ENCODE measurements at regions not wholly inside any gene's neighbourhood (a gene's known extent, or its start where the extent isn't known, plus 50 kb on each side); places are given as distances from the start of the nearest gene placed in this dataset.
"Not testable (repeated sequence)": the region's sequence is repeated elsewhere in the genome, so short reads cannot be mapped to it uniquely, and the experiment has no call there.

- H3K27me3 Mint-ChIP-seq: peaks cover 12 to 15% of the 10 kb centered on the region in 2 donors
- Histone ChIP-seq H3K9me3 (ENCODE audit: control insufficient read depth in 1 of 2, low read length in 2 of 2) (no peaks in the 10 kb centered on the region), H3K4me3 (ENCODE audit: low read length in 2 of 2) (no peak overlapping the region), H3K4me1 (ENCODE audit: insufficient read depth, low read length) (no peaks in the 10 kb centered on the region), H3K36me3 (ENCODE audit: insufficient read depth, low read length) (no peaks in the 10 kb centered on the region), H3K27ac (ENCODE audit: low read depth, low read length) (no peak overlapping the region), H3K27me3 (ENCODE audit: insufficient read depth, low read length) (no peaks in the 10 kb centered on the region)
- no peaks in the 10 kb centered on the region for H3K36me3 Mint-ChIP-seq
- DNase-seq: no peak
- no peaks in the 10 kb centered on the region for H3K4me1 Mint-ChIP-seq
- intact Hi-C loops (cut with micrococcal nuclease): no loop called here
- CTCF ChIA-PET (ENCODE audit: partially characterized antibody): no interaction called here
- H3K9me3 Mint-ChIP-seq: peaks cover 0 to 23% (median 17%) of the 10 kb centered on the region in 8 donors
- POLR2A ChIA-PET (ENCODE audit: partially characterized antibody): no interaction called here
- no peak overlapping the region for H3K27ac Mint-ChIP-seq
- H3K4me3 Mint-ChIP-seq: no peak overlapping the region
Observed at GRCh38 chr5:1987471-1987870, 104.7 kb upstream of the IRX4 start.

- DNase-seq: no peak
- Histone ChIP-seq H3K36me3 (ENCODE audit: insufficient read depth, low read length) (no peaks in the 10 kb centered on the region), H3K4me3 (ENCODE audit: low read length in 2 of 2) (no peak overlapping the region), H3K4me1 (ENCODE audit: insufficient read depth, low read length) (no peaks in the 10 kb centered on the region), H3K27ac (ENCODE audit: low read depth, low read length) (no peak overlapping the region), H3K9me3 (ENCODE audit: control insufficient read depth in 1 of 2, low read length in 2 of 2) (no peaks in the 10 kb centered on the region), H3K27me3 (ENCODE audit: insufficient read depth, low read length) (no peaks in the 10 kb centered on the region)
- Mint-ChIP-seq H3K36me3 (no peaks in the 10 kb centered on the region), H3K27me3 (peaks cover 10 to 16% of the 10 kb centered on the region in 2 donors), H3K4me3 (peak overlapping the region in 1 of 8 donors; percentile 36), H3K4me1 (no peaks in the 10 kb centered on the region), H3K9me3 (peaks cover 0 to 20% (median 16%) of the 10 kb centered on the region in 8 donors), H3K27ac (no peak overlapping the region)
- ChIA-PET POLR2A (ENCODE audit: partially characterized antibody) (no interaction called here), CTCF (ENCODE audit: partially characterized antibody) (no interaction called here)
- intact Hi-C loops (cut with micrococcal nuclease): no loop called here
Observed at GRCh38 chr5:1985781-1986180, 103.1 kb upstream of the IRX4 start.

- Mint-ChIP-seq H3K4me1 (no peaks in the 10 kb centered on the region), H3K27me3 (peaks cover 10 to 19% of the 10 kb centered on the region in 2 donors), H3K36me3 (no peaks in the 10 kb centered on the region), H3K4me3 (no peak overlapping the region), H3K9me3 (peaks cover 0 to 10% (median 6%) of the 10 kb centered on the region in 8 donors), H3K27ac (peak overlapping the region in 1 of 7 donors; percentile 15)
- CTCF ChIA-PET (ENCODE audit: partially characterized antibody): no interaction called here
- POLR2A ChIA-PET (ENCODE audit: partially characterized antibody): no interaction called here
- intact Hi-C loops (cut with micrococcal nuclease): no loop called here
- DNase-seq: no peak
- no peaks in the 10 kb centered on the region for H3K9me3 ChIP-seq (ENCODE audit: control insufficient read depth in 1 of 2, low read length in 2 of 2)
- H3K4me1 ChIP-seq (ENCODE audit: insufficient read depth, low read length): no peaks in the 10 kb centered on the region
- H3K27me3 ChIP-seq (ENCODE audit: insufficient read depth, low read length): no peaks in the 10 kb centered on the region
- no peak overlapping the region for H3K27ac ChIP-seq (ENCODE audit: low read depth, low read length)
- no peak overlapping the region for H3K4me3 ChIP-seq (ENCODE audit: low read length in 2 of 2)
- H3K36me3 ChIP-seq (ENCODE audit: insufficient read depth, low read length): no peaks in the 10 kb centered on the region
Observed at GRCh38 chr5:1983919-1984695, 101.4 kb upstream of the IRX4 start.

- Mint-ChIP-seq H3K4me1 (no peaks in the 10 kb centered on the region), H3K9me3 (peaks cover 0 to 6% (median 3%) of the 10 kb centered on the region in 8 donors), H3K27ac (no peak overlapping the region), H3K27me3 (peaks cover 11 to 21% of the 10 kb centered on the region in 2 donors), H3K36me3 (no peaks in the 10 kb centered on the region), H3K4me3 (no peak overlapping the region)
- intact Hi-C loops (cut with micrococcal nuclease): no loop called here
- H3K27ac ChIP-seq (ENCODE audit: low read depth, low read length): no peak overlapping the region
- DNase-seq: no peak
- no peaks in the 10 kb centered on the region for H3K27me3 ChIP-seq (ENCODE audit: insufficient read depth, low read length)
- H3K36me3 ChIP-seq (ENCODE audit: insufficient read depth, low read length): no peaks in the 10 kb centered on the region
- ChIA-PET POLR2A (ENCODE audit: partially characterized antibody) (no interaction called here), CTCF (ENCODE audit: partially characterized antibody) (no interaction called here)
- no peak overlapping the region for H3K4me3 ChIP-seq (ENCODE audit: low read length in 2 of 2)
- H3K9me3 ChIP-seq (ENCODE audit: control insufficient read depth in 1 of 2, low read length in 2 of 2): no peaks in the 10 kb centered on the region
- H3K4me1 ChIP-seq (ENCODE audit: insufficient read depth, low read length): no peaks in the 10 kb centered on the region
Observed at GRCh38 chr5:1983401-1983800, 100.7 kb upstream of the IRX4 start.

- H3K4me1 ChIP-seq (ENCODE audit: insufficient read depth, low read length); DNase-seq; H3K36me3 ChIP-seq (ENCODE audit: insufficient read depth, low read length); POLR2A ChIA-PET (ENCODE audit: partially characterized antibody); H3K27me3 ChIP-seq (ENCODE audit: insufficient read depth, low read length); H3K27ac Mint-ChIP-seq; H3K4me3 ChIP-seq (ENCODE audit: low read length in 2 of 2); intact Hi-C loops (cut with micrococcal nuclease); CTCF ChIA-PET (ENCODE audit: partially characterized antibody); H3K27ac ChIP-seq (ENCODE audit: low read depth, low read length); H3K36me3 Mint-ChIP-seq; H3K9me3 ChIP-seq (ENCODE audit: control insufficient read depth in 1 of 2, low read length in 2 of 2); H3K4me3 Mint-ChIP-seq; H3K4me1 Mint-ChIP-seq; H3K9me3 Mint-ChIP-seq: not testable (repeated sequence)
- peaks cover 11 to 20% of the 10 kb centered on the region in 2 donors for H3K27me3 Mint-ChIP-seq
Observed at GRCh38 chr5:1982561-1982960, 99.8 kb upstream of the IRX4 start.

- ChIA-PET CTCF (ENCODE audit: partially characterized antibody) (no interaction called here), POLR2A (ENCODE audit: partially characterized antibody) (no interaction called here)
- no peaks in the 10 kb centered on the region for H3K36me3 Mint-ChIP-seq
- no peak overlapping the region for H3K27ac Mint-ChIP-seq
- H3K4me1 ChIP-seq (ENCODE audit: insufficient read depth, low read length): no peaks in the 10 kb centered on the region
- intact Hi-C loops (cut with micrococcal nuclease): no loop called here
- no peak for DNase-seq
- peaks cover 5 to 16% of the 10 kb centered on the region in 2 donors for H3K27me3 Mint-ChIP-seq
- H3K27me3 ChIP-seq (ENCODE audit: insufficient read depth, low read length): no peaks in the 10 kb centered on the region
- H3K4me1 Mint-ChIP-seq: no peaks in the 10 kb centered on the region
- no peak overlapping the region for H3K4me3 ChIP-seq (ENCODE audit: low read length in 2 of 2)
- H3K4me3 Mint-ChIP-seq: no peak overlapping the region
- no peak overlapping the region for H3K27ac ChIP-seq (ENCODE audit: low read depth, low read length)
- H3K36me3 ChIP-seq (ENCODE audit: insufficient read depth, low read length): no peaks in the 10 kb centered on the region
- H3K9me3 ChIP-seq (ENCODE audit: control insufficient read depth in 1 of 2, low read length in 2 of 2): no peaks in the 10 kb centered on the region
- H3K9me3 Mint-ChIP-seq: peaks cover 0 to 4% (median 0%) of the 10 kb centered on the region in 8 donors
Observed at GRCh38 chr5:1975898-1976765, 93.4 kb upstream of the IRX4 start.

- no peak overlapping the region for H3K27ac ChIP-seq (ENCODE audit: low read depth, low read length)
- no peak overlapping the region for H3K4me3 ChIP-seq (ENCODE audit: low read length in 2 of 2)
- DNase-seq: no peak
- Mint-ChIP-seq H3K36me3 (no peaks in the 10 kb centered on the region), H3K27me3 (peaks cover 5 to 16% of the 10 kb centered on the region in 2 donors), H3K9me3 (peaks cover 0 to 4% (median 0%) of the 10 kb centered on the region in 8 donors), H3K4me1 (no peaks in the 10 kb centered on the region), H3K27ac (no peak overlapping the region), H3K4me3 (no peak overlapping the region)
- H3K4me1 ChIP-seq (ENCODE audit: insufficient read depth, low read length): no peaks in the 10 kb centered on the region
- H3K9me3 ChIP-seq (ENCODE audit: control insufficient read depth in 1 of 2, low read length in 2 of 2): no peaks in the 10 kb centered on the region
- ChIA-PET POLR2A (ENCODE audit: partially characterized antibody) (no interaction called here), CTCF (ENCODE audit: partially characterized antibody) (no interaction called here)
- intact Hi-C loops (cut with micrococcal nuclease): no loop called here
- H3K27me3 ChIP-seq (ENCODE audit: insufficient read depth, low read length): no peaks in the 10 kb centered on the region
- H3K36me3 ChIP-seq (ENCODE audit: insufficient read depth, low read length): no peaks in the 10 kb centered on the region
Observed at GRCh38 chr5:1975406-1975715, 92.6 kb upstream of the IRX4 start.

Measured in CD4-positive, alpha-beta memory T cell (primary cell).